Endothelial cell of umbilical vein (primary cell): ENCODE measurements at regions not wholly inside any gene's neighbourhood (a gene's known extent, or its start where the extent isn't known, plus 50 kb on each side); places are given as distances from the start of the nearest gene placed in this dataset.

ENCODE experiments used
- CTCF ChIP-seq, 2 donors: IDR thresholded peaks; 1 replicate in 1 of 2; 2 replicates in 1 of 2; pipeline ENCODE4 v1.5.1; 2011; ENCODE audit warnings: low read length in 2 of 2, mild to moderate bottlenecking in 2 of 2, moderate library complexity in 2 of 2, control low read depth in 1 of 2, inconsistent platforms in 1 of 2, low read depth in 1 of 2; ENCODE audit not compliant: insufficient read depth in 1 of 2; ENCODE audit errors: extremely low read depth in 1 of 2
- EZH2 ChIP-seq: IDR thresholded peaks from 2 replicates; pipeline ENCODE4 v1.6.1; 2012; ENCODE audit warnings: borderline replicate concordance, low read depth, mild to moderate bottlenecking, moderate library complexity, low read length, inconsistent platforms; ENCODE audit not compliant: severe bottlenecking
- GATA2 ChIP-seq: IDR thresholded peaks from 2 replicates; pipeline ENCODE4 v1.7.0; 2011; ENCODE audit warnings: low read depth, mild to moderate bottlenecking, moderate library complexity, mixed read lengths, low read length; ENCODE audit not compliant: insufficient read length, insufficient read depth
- MAX ChIP-seq: IDR thresholded peaks from 2 replicates; pipeline ENCODE4 v1.6.1; 2011; ENCODE audit not compliant: insufficient read depth, insufficient read length
- POLR2A ChIP-seq: IDR thresholded peaks from 2 replicates; pipeline ENCODE4 v1.6.1; 2012; ENCODE audit warnings: low read depth, mild to moderate bottlenecking, control low read depth, low read length
- POLR2AphosphoS5 ChIP-seq: IDR thresholded peaks from 2 replicates; pipeline ENCODE4 v1.6.1; 2012; ENCODE audit warnings: low read depth, mild to moderate bottlenecking, control low read depth, low read length, moderate library complexity; ENCODE audit not compliant: insufficient read depth

- TF ChIP-seq EZH2 = no peak
- TF ChIP-seq CTCF (IDR thresholded peaks at IDR 0.05; ENCODE audit: extremely low read depth in 1 of 2, insufficient read depth in 1 of 2, low read depth in 1 of 2, low read length in 2 of 2) = no peak
- no peak for TF ChIP-seq POLR2AphosphoS5
- no peak for TF ChIP-seq POLR2A
- TF ChIP-seq MAX = no peak
- no peak for TF ChIP-seq GATA2
Measured at GRCh38 chr3:145094355-145094941, 1066.5 kb downstream of the PLOD2 start.
